Hippocampal formation (tissue), 2 donors: ENCODE measurements at regions not wholly inside any gene's neighbourhood (a gene's known extent, or its start where the extent isn't known, plus 50 kb on each side); places are given as distances from the start of the nearest gene placed in this dataset.
"Not testable (repeated sequence)": the region's sequence is repeated elsewhere in the genome, so short reads cannot be mapped to it uniquely, and the experiment has no call there.

Source experiments
- DNase-seq, 2 donors: peaks; one replicate each; lab custom pipeline; 2025; lab: John Stamatoyannopoulos, UW

- not testable (repeated sequence) for DNase-seq
Measured at GRCh38 chr9:26492608-26493521, 399.7 kb downstream of the CAAP1 start.

GRCh38 chr9:26491922-26492607 lies 400.5 kb downstream of the CAAP1 start:
- not testable (repeated sequence) for DNase-seq

GRCh38 chr9:26483991-26484390 lies 408.6 kb downstream of the CAAP1 start:
- DNase-seq, result no peak

GRCh38 chr9:26477963-26478362 lies 414.6 kb downstream of the CAAP1 start:
- no peak for DNase-seq

- peak in 1 of 2 donors; percentile 73 for DNase-seq
Measured at GRCh38 chr9:26471261-26471660, 421.3 kb downstream of the CAAP1 start.

GRCh38 chr9:26470284-26470683 lies 422.3 kb downstream of the CAAP1 start:
- no peak for DNase-seq

GRCh38 chr9:26463837-26464236 lies 428.8 kb downstream of the CAAP1 start:
- DNase-seq, result no peak

- no peak for DNase-seq
Measured at GRCh38 chr9:26462751-26463150, 429.9 kb downstream of the CAAP1 start.

GRCh38 chr9:26462213-26462612 lies 430.4 kb downstream of the CAAP1 start:
- DNase-seq, result no peak

- DNase-seq, result no peak
Measured at GRCh38 chr9:26460624-26461023, 432.0 kb downstream of the CAAP1 start.

- DNase-seq, result no peak
Measured at GRCh38 chr9:26459959-26460358, 432.6 kb downstream of the CAAP1 start.

GRCh38 chr9:26458054-26458453 lies 434.5 kb downstream of the CAAP1 start:
- no peak for DNase-seq

- DNase-seq, result no peak
Measured at GRCh38 chr9:26457151-26457550, 435.5 kb downstream of the CAAP1 start.

- DNase-seq, result no peak
Measured at GRCh38 chr9:26439061-26439624, 453.5 kb downstream of the CAAP1 start.

- DNase-seq, result peak in 1 of 2 donors; percentile 79
Measured at GRCh38 chr9:26437056-26437711, 455.4 kb downstream of the CAAP1 start.

- DNase-seq, result no peak
Measured at GRCh38 chr9:26426551-26427131, 466.0 kb downstream of the CAAP1 start.

- DNase-seq, result no peak
Measured at GRCh38 chr9:26418480-26418879, 474.1 kb downstream of the CAAP1 start.

- no peak for DNase-seq
Measured at GRCh38 chr9:26415528-26415927, 477.1 kb downstream of the CAAP1 start.

- DNase-seq, result peak in 1 of 2 donors; percentile 9
Measured at GRCh38 chr9:26413611-26414010, 479.0 kb downstream of the CAAP1 start.

- no peak for DNase-seq
Measured at GRCh38 chr9:26412446-26412845, 480.2 kb downstream of the CAAP1 start.

- DNase-seq, result no peak
Measured at GRCh38 chr9:26406676-26407075, 485.9 kb downstream of the CAAP1 start.

GRCh38 chr9:26399556-26399955 lies 493.0 kb downstream of the CAAP1 start:
- DNase-seq, result no peak
